GM18505 (cell line): ENCODE measurements at regions not wholly inside any gene's neighbourhood (a gene's known extent, or its start where the extent isn't known, plus 50 kb on each side); places are given as distances from the start of the nearest gene placed in this dataset.
"Not testable (repeated sequence)": the region's sequence is repeated elsewhere in the genome, so short reads cannot be mapped to it uniquely, and the experiment has no call there.

Source experiments
- ATAC-seq: cut with Tn5 transposase; IDR thresholded peaks from one replicate; pipeline ENCODE4 v1.9.1; 2021; ENCODE audit not compliant: unreplicated experiment
- POLR2A ChIP-seq: IDR thresholded peaks from 4 replicates; pipeline ENCODE4 v1.6.1; 2011; ENCODE audit warnings: borderline replicate concordance; ENCODE audit not compliant: insufficient read depth, insufficient read length; ENCODE audit errors: extremely low read depth

- ATAC-seq, result no peak
- TF ChIP-seq POLR2A, result no peak
These were observed 282.1 kb upstream of the POU1F1 start for GRCh38 chr3:87558492-87558891.

GRCh38 chr3:87555290-87555689 is 278.9 kb upstream of the POU1F1 start:
- no peak for ATAC-seq
- TF ChIP-seq POLR2A, result no peak

GRCh38 chr3:87553058-87553457 is 276.7 kb upstream of the POU1F1 start:
- no peak for TF ChIP-seq POLR2A
- ATAC-seq, result no peak

GRCh38 chr3:87550892-87551291 is 274.5 kb upstream of the POU1F1 start:
- no peak for ATAC-seq
- no peak for TF ChIP-seq POLR2A

- no peak for TF ChIP-seq POLR2A
- ATAC-seq, result no peak
These were observed 272.8 kb upstream of the POU1F1 start for GRCh38 chr3:87549208-87549607.

GRCh38 chr3:87548271-87548670 is 271.9 kb upstream of the POU1F1 start:
- TF ChIP-seq POLR2A, result no peak
- ATAC-seq, result no peak

- no peak for ATAC-seq
- no peak for TF ChIP-seq POLR2A
These were observed 269.8 kb upstream of the POU1F1 start for GRCh38 chr3:87546216-87546615.

- ATAC-seq, result not testable (repeated sequence)
These were observed 267.0 kb upstream of the POU1F1 start for GRCh38 chr3:87543408-87543807.

- no peak for ATAC-seq
- TF ChIP-seq POLR2A, result no peak
These were observed 265.3 kb upstream of the POU1F1 start for GRCh38 chr3:87541723-87542122.

GRCh38 chr3:87538722-87539121 is 262.3 kb upstream of the POU1F1 start:
- ATAC-seq, result not testable (repeated sequence)

- no peak for ATAC-seq
- TF ChIP-seq POLR2A, result no peak
These were observed 233.0 kb upstream of the POU1F1 start for GRCh38 chr3:87509401-87509800.

- no peak for ATAC-seq
- no peak for TF ChIP-seq POLR2A
These were observed 232.5 kb upstream of the POU1F1 start for GRCh38 chr3:87508921-87509320.

GRCh38 chr3:87507753-87508152 is 231.4 kb upstream of the POU1F1 start:
- no peak for ATAC-seq
- TF ChIP-seq POLR2A, result no peak

GRCh38 chr3:87503900-87504498 is 227.6 kb upstream of the POU1F1 start:
- ATAC-seq, result peak; percentile 93

GRCh38 chr3:87501076-87501475 is 224.7 kb upstream of the POU1F1 start:
- ATAC-seq, result no peak
- TF ChIP-seq POLR2A, result no peak

More at GRCh38 chr3:87503900-87504498, 227.6 kb upstream of the POU1F1 start:
- no peak for TF ChIP-seq POLR2A
